IPS-18a (cell line): ENCODE measurements at regions not wholly inside any gene's neighbourhood (a gene's known extent, or its start where the extent isn't known, plus 50 kb on each side); places are given as distances from the start of the nearest gene placed in this dataset.
"Not testable (repeated sequence)": the region's sequence is repeated elsewhere in the genome, so short reads cannot be mapped to it uniquely, and the experiment has no call there.

Experiments
- H3K27ac ChIP-seq: one replicate; pipeline ENCODE4 v1.5.1; 2013; ENCODE audit warnings: low read length
- H3K27me3 ChIP-seq: one replicate; pipeline ENCODE4 v1.6.1; 2013; ENCODE audit warnings: mild to moderate bottlenecking, low read length; ENCODE audit not compliant: control insufficient read depth, insufficient read depth
- H3K36me3 ChIP-seq: one replicate; pipeline ENCODE4 v1.6.1; 2013; ENCODE audit warnings: low read depth, low read length; ENCODE audit not compliant: control insufficient read depth
- H3K4me1 ChIP-seq: one replicate; pipeline ENCODE4 v1.6.1; 2013; ENCODE audit warnings: low read depth, low read length; ENCODE audit not compliant: control insufficient read depth
- H3K4me3 ChIP-seq: one replicate; pipeline ENCODE4 v1.5.1; 2013; ENCODE audit warnings: low read length
- H3K9ac ChIP-seq: one replicate; pipeline ENCODE4 v1.6.1; 2013; ENCODE audit warnings: mild to moderate bottlenecking, low read length, moderate library complexity
- H3K9me3 ChIP-seq: one replicate; pipeline ENCODE4 v1.6.1; 2013; ENCODE audit warnings: low read depth, low read length; ENCODE audit not compliant: control insufficient read depth

DNA sequence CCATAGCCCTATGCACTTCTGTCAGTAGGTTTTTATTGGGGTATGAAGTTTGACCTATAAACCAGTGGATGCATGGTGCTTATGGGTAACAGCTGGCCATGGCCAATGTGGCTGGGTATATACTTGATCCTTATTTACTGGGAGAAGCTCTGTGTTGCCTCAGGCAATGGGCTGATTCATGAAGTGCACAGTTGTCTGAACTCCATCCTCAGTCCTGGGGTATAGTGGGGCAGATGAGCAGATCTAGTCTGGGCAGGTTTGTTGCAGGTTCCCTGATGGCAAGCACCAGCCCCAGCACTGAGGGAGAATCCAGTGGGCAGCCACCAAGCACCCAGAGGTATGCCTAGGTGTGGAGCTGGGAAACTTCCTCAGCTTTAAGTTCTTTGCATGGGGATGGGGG lies 274.4 kb downstream of the TDRD3 start:
- Histone ChIP-seq H3K4me1 (no peaks in the 10 kb centered on the region), H3K27me3 (no peaks in the 10 kb centered on the region), H3K9ac (no peak overlapping the region), H3K27ac (no peak overlapping the region), H3K36me3 (no peaks in the 10 kb centered on the region), H3K4me3 (no peak overlapping the region), H3K9me3 (no peaks in the 10 kb centered on the region)

DNA sequence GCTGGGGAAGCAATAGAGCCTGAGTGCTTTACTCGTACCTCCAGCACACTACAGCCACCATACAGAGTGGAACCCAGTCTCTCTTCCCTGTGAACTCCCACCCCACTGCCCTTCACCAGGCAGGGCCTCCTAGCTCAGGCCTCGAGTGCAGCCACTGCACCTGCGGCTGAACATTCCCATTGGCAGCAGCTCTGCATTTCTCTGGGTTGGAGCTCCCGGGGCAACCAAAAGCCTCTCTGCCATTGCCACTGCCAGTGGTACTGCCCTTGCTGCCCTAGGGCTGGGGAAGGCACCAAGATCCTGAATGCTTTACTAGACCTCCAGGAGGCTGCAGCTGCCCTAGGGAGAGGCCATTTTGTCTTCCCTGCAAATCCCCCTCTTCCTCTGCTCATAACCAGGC lies 266.8 kb downstream of the TDRD3 start:
- H3K9me3 ChIP-seq, result no peaks in the 10 kb centered on the region
- H3K9ac ChIP-seq, result no peak overlapping the region
- no peak overlapping the region for H3K27ac ChIP-seq
- no peaks in the 10 kb centered on the region for H3K4me1 ChIP-seq
- no peak overlapping the region for H3K4me3 ChIP-seq
- no peaks in the 10 kb centered on the region for H3K27me3 ChIP-seq
- no peaks in the 10 kb centered on the region for H3K36me3 ChIP-seq

DNA sequence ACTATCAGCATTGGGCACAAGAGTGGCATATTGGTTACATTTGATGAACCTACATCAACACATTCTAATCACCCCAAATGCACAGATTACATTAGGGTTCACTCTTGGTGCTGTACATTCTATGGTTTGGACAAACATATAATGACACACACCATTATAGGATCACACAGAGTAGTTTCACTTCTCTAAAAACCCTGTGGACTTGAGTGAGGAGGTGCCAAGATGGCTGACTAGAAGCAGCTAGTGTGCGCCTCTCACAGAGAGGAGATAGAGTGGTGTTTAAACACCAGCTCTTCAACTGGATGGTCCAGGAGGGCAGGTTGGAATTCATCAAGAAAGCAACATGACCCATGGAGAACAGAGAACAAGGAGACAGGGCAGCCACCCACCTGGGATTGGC lies 265.6 kb downstream of the TDRD3 start:
- Histone ChIP-seq H3K4me1 (no peaks in the 10 kb centered on the region), H3K27ac (no peak overlapping the region), H3K27me3 (no peaks in the 10 kb centered on the region), H3K9ac (no peak overlapping the region), H3K9me3 (no peaks in the 10 kb centered on the region), H3K4me3 (no peak overlapping the region), H3K36me3 (no peaks in the 10 kb centered on the region)

DNA sequence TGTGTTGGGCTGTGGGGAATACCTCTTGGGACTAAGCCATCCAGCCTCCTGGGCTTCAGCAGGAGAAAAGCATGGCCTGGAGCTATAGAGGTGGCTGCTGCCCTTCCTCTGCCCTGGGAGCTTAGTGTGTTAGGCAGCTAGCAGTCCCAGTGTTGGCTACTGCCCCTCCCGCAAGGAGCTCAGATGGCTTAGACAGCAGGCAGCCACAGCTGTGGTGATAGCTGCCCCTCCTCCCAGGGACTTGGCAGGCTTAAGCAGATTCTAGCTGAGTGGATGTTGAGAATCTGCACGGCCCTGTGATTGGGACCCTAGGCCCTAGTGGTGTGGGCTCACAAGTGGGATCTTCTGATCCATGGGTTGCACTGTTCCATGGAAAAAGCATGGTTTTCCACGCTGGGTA lies 264.5 kb downstream of the TDRD3 start:
- no peak overlapping the region for H3K27ac ChIP-seq
- H3K27me3 ChIP-seq, result no peaks in the 10 kb centered on the region
- no peak overlapping the region for H3K9ac ChIP-seq
- H3K9me3 ChIP-seq, result no peaks in the 10 kb centered on the region
- H3K4me3 ChIP-seq, result no peak overlapping the region
- no peaks in the 10 kb centered on the region for H3K36me3 ChIP-seq
- H3K4me1 ChIP-seq, result no peaks in the 10 kb centered on the region

DNA sequence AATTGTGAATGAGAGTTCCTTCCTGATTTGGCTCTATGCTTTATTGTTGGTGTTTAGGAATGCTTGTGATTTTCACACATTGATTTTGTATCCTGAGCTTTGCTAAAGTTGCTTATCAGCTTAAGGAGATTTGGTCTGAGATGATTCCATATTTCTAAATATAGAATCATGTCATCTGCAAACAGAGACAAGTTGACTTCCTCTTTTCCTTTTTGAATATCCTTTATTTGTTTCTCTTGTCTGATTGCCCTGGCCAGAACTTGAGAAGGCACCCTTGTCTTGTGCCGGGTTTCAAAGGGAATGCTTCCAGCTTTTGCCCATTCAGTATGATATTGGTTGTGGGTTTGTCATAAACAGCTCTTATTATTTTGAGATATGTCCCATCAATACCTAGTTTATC lies 260.6 kb downstream of the TDRD3 start:
- H3K36me3 ChIP-seq, H3K4me1 ChIP-seq, H3K4me3 ChIP-seq, H3K27ac ChIP-seq, H3K9me3 ChIP-seq, H3K27me3 ChIP-seq, H3K9ac ChIP-seq: not testable (repeated sequence)

DNA sequence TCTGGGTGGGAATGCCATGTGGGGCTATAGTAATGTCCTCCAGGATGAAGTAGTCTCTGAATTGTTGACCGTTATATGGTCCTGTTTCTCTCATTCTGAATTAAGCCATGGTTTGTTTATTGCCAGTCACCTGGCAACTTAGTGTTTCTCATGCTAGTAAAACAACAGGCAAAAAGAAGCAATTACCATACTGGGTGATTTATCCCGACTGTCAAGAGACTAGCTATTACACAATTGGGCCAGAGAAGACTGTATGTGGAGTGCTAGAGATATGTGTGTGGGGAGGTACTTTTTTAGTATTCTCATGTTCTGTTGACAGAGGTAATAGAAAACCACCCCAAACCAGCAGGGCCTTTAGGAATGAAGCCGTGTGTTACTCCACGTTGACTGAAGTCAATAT lies 258.2 kb downstream of the TDRD3 start:
- H3K27ac ChIP-seq, result no peak overlapping the region
- no peak overlapping the region for H3K9ac ChIP-seq
- no peaks in the 10 kb centered on the region for H3K4me1 ChIP-seq

DNA sequence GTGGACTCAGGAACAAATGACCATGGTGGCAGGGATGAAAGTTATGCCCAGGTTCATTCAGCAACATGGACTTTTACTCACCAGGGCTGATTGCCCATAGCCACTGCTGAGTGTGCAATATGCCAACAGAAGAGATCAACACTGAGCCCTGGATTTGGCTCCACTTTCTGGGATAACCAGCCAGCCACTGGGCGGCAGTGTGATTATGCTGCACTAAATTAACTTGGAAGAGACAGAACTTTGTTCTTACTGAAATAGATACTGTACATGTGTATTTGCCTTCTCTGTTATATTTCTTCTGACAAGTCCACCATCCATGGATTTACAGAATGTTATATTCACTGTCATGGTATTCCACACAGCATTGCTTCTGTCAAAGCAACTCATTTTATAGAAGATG lies 257.4 kb downstream of the TDRD3 start:
- Histone ChIP-seq H3K36me3 (no peaks in the 10 kb centered on the region), H3K4me3 (no peak overlapping the region), H3K9me3 (no peaks in the 10 kb centered on the region), H3K9ac (no peak overlapping the region), H3K27ac (no peak overlapping the region), H3K27me3 (no peaks in the 10 kb centered on the region), H3K4me1 (no peaks in the 10 kb centered on the region)

More for the DNA sequence above, 258.2 kb downstream of the TDRD3 start:
- no peaks in the 10 kb centered on the region for H3K27me3 ChIP-seq
- H3K9me3 ChIP-seq, result no peaks in the 10 kb centered on the region
- H3K36me3 ChIP-seq, result no peaks in the 10 kb centered on the region
- no peak overlapping the region for H3K4me3 ChIP-seq

DNA sequence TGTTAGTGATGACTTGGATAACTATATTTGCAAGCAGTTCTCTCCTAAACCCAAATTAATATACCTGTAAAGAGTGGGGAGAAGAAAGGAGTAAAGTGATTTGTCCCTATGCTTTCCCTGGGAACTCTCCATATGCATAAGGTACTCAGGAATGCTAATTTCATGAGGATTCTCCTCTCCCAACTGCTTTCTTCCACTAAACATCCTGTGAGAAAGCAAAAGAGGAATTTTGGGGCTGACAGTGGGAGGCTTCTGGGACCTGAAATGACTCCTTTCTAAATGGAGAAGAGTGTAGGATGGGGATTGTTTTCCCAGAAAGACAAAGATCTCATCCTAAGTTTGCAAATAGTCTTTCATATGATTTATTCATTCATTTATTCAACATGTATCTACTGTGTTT lies 250.5 kb downstream of the TDRD3 start:
- Histone ChIP-seq H3K4me1 (peaks cover 25% of the 10 kb centered on the region), H3K9ac (no peak overlapping the region), H3K36me3 (no peaks in the 10 kb centered on the region), H3K9me3 (no peaks in the 10 kb centered on the region), H3K4me3 (peak overlapping the region; percentile 11), H3K27ac (no peak overlapping the region), H3K27me3 (no peaks in the 10 kb centered on the region)

DNA sequence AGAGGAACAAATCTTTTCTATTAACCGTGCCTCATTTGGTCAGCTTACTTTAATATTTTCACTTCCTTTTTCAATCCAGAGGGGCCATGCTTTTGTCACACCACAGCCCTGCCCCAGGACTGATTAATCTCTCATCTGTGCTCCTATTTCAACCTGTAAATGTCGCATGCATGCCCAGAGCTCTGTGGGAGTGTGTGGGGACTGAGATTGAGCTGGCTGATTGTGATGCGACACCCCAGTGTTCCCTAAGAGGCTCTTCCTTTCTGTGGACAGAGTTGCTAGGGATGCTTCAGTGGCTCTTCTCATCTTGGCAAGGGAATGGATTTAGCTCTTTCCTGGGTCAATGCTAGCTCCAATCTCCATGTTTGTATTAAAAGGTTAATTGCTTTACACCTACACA lies 249.6 kb downstream of the TDRD3 start:
- H3K9ac ChIP-seq, result no peak overlapping the region
- no peaks in the 10 kb centered on the region for H3K9me3 ChIP-seq
- H3K4me1 ChIP-seq, result peaks cover 25% of the 10 kb centered on the region
- no peak overlapping the region for H3K4me3 ChIP-seq
- H3K27me3 ChIP-seq, result no peaks in the 10 kb centered on the region
- H3K27ac ChIP-seq, result no peak overlapping the region
- H3K36me3 ChIP-seq, result no peaks in the 10 kb centered on the region

DNA sequence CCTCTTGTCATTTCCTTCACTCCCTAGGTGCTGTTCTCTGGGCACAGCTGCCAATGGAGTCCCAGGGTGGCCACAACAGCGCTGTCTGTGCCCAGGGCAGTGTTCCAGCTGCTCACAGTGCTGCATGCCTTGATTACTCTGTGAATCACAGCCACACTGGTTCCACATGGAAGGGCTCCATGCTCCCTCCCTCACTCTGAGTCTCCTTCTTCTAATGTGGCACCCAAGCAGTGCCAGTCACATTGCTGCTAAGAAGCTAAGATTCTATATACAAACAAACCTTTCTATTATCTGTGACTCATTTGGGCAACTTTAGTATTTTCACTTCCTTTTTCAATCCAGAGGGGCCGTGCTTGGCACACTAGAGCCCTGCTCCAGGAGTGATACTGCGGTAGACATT lies 248.7 kb downstream of the TDRD3 start:
- H3K27ac ChIP-seq, result no peak overlapping the region
- no peaks in the 10 kb centered on the region for H3K36me3 ChIP-seq
- no peaks in the 10 kb centered on the region for H3K9me3 ChIP-seq
- H3K27me3 ChIP-seq, result no peaks in the 10 kb centered on the region
- no peak overlapping the region for H3K9ac ChIP-seq
- H3K4me1 ChIP-seq, result peaks cover 25% of the 10 kb centered on the region
- H3K4me3 ChIP-seq, result no peak overlapping the region

DNA sequence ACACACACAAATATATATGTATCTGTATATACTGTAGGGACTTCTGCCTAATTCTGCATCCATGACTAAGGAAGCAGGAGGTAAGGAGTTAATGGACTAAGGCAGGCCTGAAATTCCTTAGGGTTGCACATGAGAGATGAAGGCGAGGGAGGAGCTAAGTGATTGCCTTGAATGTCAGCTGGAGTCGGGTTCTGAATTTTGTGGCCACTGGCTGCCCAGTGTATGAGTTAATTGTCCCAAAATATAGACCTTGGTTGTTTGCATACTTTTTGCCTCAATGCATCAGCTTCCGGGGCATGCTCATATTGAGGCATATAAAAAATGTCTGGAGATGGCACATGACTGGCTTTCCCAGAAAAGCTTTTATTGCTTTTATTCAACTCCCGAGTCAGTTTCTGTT lies 245.5 kb downstream of the TDRD3 start:
- Histone ChIP-seq H3K9me3 (no peaks in the 10 kb centered on the region), H3K4me3 (no peak overlapping the region), H3K4me1 (peaks cover 15% of the 10 kb centered on the region), H3K9ac (no peak overlapping the region), H3K27ac (no peak overlapping the region), H3K27me3 (no peaks in the 10 kb centered on the region), H3K36me3 (no peaks in the 10 kb centered on the region)

DNA sequence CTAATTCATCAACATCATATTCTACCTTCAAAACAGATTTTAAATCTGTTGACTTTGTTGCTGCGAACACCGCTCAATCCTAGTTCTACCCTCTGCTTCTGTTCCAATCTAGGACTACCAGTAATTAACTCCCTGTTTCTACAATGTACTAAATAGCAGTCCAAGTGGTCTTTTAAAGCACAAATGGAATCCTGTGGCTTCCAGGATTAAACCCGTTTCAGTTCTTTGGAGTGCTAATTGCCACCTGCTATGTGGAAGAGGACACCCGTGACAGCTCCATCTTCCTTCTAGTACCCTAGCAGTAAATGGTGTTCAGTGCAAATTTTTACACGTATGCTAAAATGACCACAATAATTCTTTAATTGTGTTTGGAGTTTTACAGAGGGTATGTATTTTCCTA lies 232.1 kb downstream of the TDRD3 start:
- H3K9me3 ChIP-seq, result no peaks in the 10 kb centered on the region
- peaks cover 12% of the 10 kb centered on the region for H3K4me1 ChIP-seq
- H3K4me3 ChIP-seq, result no peak overlapping the region
- H3K27me3 ChIP-seq, result peaks cover 8% of the 10 kb centered on the region
- H3K9ac ChIP-seq, result no peak overlapping the region
- H3K36me3 ChIP-seq, result no peaks in the 10 kb centered on the region
- H3K27ac ChIP-seq, result no peak overlapping the region
